ENCODE measurements at regions not wholly inside any gene's neighbourhood (a gene's known extent, or its start where the extent isn't known, plus 50 kb on each side); places are given as distances from the start of the nearest gene placed in this dataset.

GRCh38 chr17:77306048-77306789, 165.4 kb downstream of the SEC14L1 start:
- no peak overlapping the region for H3K27ac ChIP-seq (ENCODE audit: low read length)
- intact Hi-C loops (cut with micrococcal nuclease), result no loop called here
- POLR2A ChIA-PET (ENCODE audit: unreplicated experiment), result no interaction called here

DNA sequence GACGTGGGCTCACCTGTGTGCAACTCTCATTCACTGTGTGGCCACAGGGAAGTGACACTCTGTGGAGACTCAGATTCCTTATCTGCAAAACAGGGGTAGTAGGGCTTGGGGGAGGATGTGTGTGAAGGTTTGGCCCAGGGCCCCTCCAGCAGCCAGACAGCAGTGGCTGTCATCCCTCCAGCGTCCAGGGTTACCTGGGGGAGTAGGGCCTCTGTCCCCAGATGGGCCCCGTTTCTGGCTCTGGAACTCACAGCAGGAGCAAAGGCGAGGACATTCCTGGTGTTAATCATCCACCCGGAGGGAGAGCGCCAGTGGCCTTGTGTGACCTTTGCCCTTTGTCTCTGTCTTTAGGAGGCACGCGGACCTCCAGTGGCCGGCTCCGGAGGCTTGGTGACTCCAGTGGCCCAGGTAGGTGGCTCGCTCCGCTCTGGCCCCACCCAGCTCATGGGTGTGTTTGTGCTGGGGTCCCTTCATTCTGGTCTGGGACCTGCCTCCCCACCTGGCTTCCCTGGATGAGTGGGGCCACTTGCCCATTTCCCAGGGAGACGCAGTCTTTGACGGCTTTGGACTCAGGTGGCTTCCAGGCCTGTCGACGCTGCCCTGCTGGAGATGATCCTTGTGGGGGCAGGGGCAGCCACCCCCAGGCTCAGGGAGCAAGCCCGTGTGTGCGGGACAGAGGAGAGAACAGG, 166.2 kb downstream of the SEC14L1 start:
- peaks cover 60% of the 10 kb centered on the region for H3K36me3 ChIP-seq (ENCODE audit: low read depth, low read length)
- ChIA-PET POLR2A (ENCODE audit: unreplicated experiment) (no interaction called here), CTCF (no interaction called here)
- H2AFZ ChIP-seq (ENCODE audit: low read length), result no peak overlapping the region
- no TSS peak for BruUV-seq (replicated peaks)
- intact Hi-C loops (cut with micrococcal nuclease), result no loop called here
- peaks cover 68% of the 10 kb centered on the region for H4K20me1 ChIP-seq (ENCODE audit: low read length)
- H3K79me2 ChIP-seq (ENCODE audit: low read length), result peaks cover 95% of the 10 kb centered on the region
- peaks cover 28% of the 10 kb centered on the region for H3K4me1 ChIP-seq (ENCODE audit: insufficient read depth, low read length)
- no peak overlapping the region for H3K4me2 ChIP-seq (ENCODE audit: low read length)
- no peaks in the 10 kb centered on the region for H3K9me2 ChIP-seq (replicated peaks; ENCODE audit: low read length)
- H3F3A ChIP-seq (ENCODE audit: low read length, unreplicated experiment), result no peaks in the 10 kb centered on the region
- no peak for TF ChIP-seq CTCF (conservative IDR thresholded peaks at IDR 0.05; ENCODE audit: low read depth, low read length)
- TF ChIP-seq EZH2 (IDR thresholded peaks at IDR 0.05; ENCODE audit: low read length, unreplicated experiment), result no peak
- no peak for TF ChIP-seq EZH2phosphoT487 (IDR thresholded peaks at IDR 0.05; ENCODE audit: borderline replicate concordance, low read length)
- H3K27me3 ChIP-seq (ENCODE audit: low read length), result no peaks in the 10 kb centered on the region
- H3K9ac ChIP-seq (ENCODE audit: low read length), result no peak overlapping the region
- no peak overlapping the region for H3K4me3 ChIP-seq (ENCODE audit: low read length)
- DNase-seq, result no peak
- no peak for ATAC-seq
- no peak overlapping the region for H3K27ac ChIP-seq (ENCODE audit: low read length)
- H3K9me3 ChIP-seq (ENCODE audit: low read length), result no peaks in the 10 kb centered on the region

More at GRCh38 chr17:77306048-77306789, 165.4 kb downstream of the SEC14L1 start:
- Histone ChIP-seq H3K36me3 (ENCODE audit: low read depth, low read length) (peaks cover 53% of the 10 kb centered on the region), H3K9me2 (replicated peaks; ENCODE audit: low read length) (no peaks in the 10 kb centered on the region), H4K20me1 (ENCODE audit: low read length) (peaks cover 72% of the 10 kb centered on the region), H3K4me3 (ENCODE audit: low read length) (no peak overlapping the region), H3K9ac (ENCODE audit: low read length) (no peak overlapping the region), H3F3A (ENCODE audit: low read length, unreplicated experiment) (no peaks in the 10 kb centered on the region), H3K4me1 (ENCODE audit: insufficient read depth, low read length) (peaks cover 28% of the 10 kb centered on the region), H2AFZ (ENCODE audit: low read length) (no peak overlapping the region), H3K9me3 (ENCODE audit: low read length) (no peaks in the 10 kb centered on the region), H3K79me2 (ENCODE audit: low read length) (peaks cover 95% of the 10 kb centered on the region), H3K4me2 (ENCODE audit: low read length) (no peak overlapping the region), H3K27me3 (ENCODE audit: low read length) (no peaks in the 10 kb centered on the region)
- no peak for DNase-seq
- TF ChIP-seq EZH2 (IDR thresholded peaks at IDR 0.05; ENCODE audit: low read length, unreplicated experiment) (no peak), EZH2phosphoT487 (IDR thresholded peaks at IDR 0.05; ENCODE audit: borderline replicate concordance, low read length) (no peak), CTCF (conservative IDR thresholded peaks at IDR 0.05; ENCODE audit: low read depth, low read length) (no peak)
- CTCF ChIA-PET, result no interaction called here
- BruUV-seq (replicated peaks), result no TSS peak
- no peak for ATAC-seq

All from PC-3 (cell line).